ENCODE measurements at regions not wholly inside any gene's neighbourhood (a gene's known extent, or its start where the extent isn't known, plus 50 kb on each side); places are given as distances from the start of the nearest gene placed in this dataset.

DNA sequence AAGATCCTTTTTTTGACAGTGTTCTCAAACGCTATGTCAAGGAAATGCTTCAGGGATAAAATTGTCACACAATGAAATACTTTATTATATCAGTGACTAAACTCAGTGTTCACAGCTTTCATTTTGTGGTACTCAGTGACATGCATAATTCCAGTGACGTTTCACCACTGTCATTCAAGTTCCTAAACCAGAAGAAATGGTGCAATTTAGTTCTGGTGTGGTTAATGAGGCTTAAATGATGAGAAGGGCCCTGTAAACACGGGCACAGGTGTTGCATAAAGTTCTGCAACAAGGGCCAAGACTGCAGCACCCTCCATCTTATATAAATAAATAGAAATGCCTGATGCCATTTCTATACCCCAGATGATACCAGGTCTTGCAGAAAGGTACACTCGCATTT is 1247.1 kb downstream of the GATA3 start:
- Mint-ChIP-seq H3K27me3 (peaks cover 5% of the 10 kb centered on the region), H3K36me3 (ENCODE audit: low read depth) (no peaks in the 10 kb centered on the region), H3K9me3 (no peaks in the 10 kb centered on the region), H3K4me1 (ENCODE audit: low read depth) (no peaks in the 10 kb centered on the region), H3K4me3 (no peak overlapping the region), H3K27ac (no peak overlapping the region)
- ChIA-PET CTCF (no interaction called here), POLR2A (no interaction called here)
- TF ChIP-seq, protein P1, sequence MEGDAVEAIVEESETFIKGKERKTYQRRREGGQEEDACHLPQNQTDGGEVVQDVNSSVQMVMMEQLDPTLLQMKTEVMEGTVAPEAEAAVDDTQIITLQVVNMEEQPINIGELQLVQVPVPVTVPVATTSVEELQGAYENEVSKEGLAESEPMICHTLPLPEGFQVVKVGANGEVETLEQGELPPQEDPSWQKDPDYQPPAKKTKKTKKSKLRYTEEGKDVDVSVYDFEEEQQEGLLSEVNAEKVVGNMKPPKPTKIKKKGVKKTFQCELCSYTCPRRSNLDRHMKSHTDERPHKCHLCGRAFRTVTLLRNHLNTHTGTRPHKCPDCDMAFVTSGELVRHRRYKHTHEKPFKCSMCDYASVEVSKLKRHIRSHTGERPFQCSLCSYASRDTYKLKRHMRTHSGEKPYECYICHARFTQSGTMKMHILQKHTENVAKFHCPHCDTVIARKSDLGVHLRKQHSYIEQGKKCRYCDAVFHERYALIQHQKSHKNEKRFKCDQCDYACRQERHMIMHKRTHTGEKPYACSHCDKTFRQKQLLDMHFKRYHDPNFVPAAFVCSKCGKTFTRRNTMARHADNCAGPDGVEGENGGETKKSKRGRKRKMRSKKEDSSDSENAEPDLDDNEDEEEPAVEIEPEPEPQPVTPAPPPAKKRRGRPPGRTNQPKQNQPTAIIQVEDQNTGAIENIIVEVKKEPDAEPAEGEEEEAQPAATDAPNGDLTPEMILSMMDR (IDR thresholded peaks at IDR 0.05): no peak
- DNase-seq (no peak), ATAC-seq (no peak)
- intact Hi-C loops (cut with micrococcal nuclease): loop anchor here (5.0 kb wide), 3 partner anchors 1259 to 1774 kb away; no protein-coding TSS in a partner anchor

DNA sequence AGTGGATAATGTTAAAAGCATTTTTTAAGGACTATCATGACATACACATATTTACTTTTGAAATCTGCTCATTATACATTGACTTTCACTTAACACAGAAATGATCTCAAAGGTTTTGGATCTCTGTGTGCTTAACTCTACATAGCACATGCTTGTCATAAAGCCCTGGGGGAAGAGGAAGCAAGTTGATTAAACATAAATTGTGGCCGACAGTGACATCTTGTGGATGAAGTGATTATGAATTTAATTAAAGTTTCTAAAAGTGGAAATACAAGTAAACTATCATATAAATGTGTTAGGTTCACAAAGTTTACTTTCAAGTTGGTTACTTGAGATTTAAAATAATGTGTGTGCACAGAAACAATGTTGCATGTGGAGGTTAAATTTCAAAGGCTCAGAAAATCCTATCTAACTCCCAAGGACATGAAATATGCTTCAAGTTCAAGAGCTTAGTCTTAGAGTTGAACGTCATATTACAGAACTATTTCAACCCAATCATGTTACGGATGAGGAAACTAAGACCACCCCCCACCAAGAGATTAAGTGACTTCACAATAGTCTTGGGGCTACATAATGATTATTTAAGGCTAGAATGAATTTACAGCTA is 1247.8 kb downstream of the GATA3 start:
- CTCF ChIA-PET: interaction anchor here (0.6 to 2.7 kb wide), 16 partner anchors 8 to 1777 kb away, joined by 3 to 9 read pairs (median 3); no protein-coding TSS in a partner anchor
- Mint-ChIP-seq H3K4me3 (no peak overlapping the region), H3K36me3 (ENCODE audit: low read depth) (no peaks in the 10 kb centered on the region), H3K27ac (no peak overlapping the region), H3K9me3 (no peaks in the 10 kb centered on the region), H3K27me3 (peaks cover 10% of the 10 kb centered on the region), H3K4me1 (ENCODE audit: low read depth) (no peaks in the 10 kb centered on the region)
- POLR2A ChIA-PET: no interaction called here
- intact Hi-C loops (cut with micrococcal nuclease): loop anchor here (5.0 kb wide), 3 partner anchors 1260 to 1775 kb away; no protein-coding TSS in a partner anchor
- DNase-seq (peak; percentile 19), ATAC-seq (peak; percentile 37)
- TF ChIP-seq, protein P1 (IDR thresholded peaks at IDR 0.05): peak; percentile 50

DNA sequence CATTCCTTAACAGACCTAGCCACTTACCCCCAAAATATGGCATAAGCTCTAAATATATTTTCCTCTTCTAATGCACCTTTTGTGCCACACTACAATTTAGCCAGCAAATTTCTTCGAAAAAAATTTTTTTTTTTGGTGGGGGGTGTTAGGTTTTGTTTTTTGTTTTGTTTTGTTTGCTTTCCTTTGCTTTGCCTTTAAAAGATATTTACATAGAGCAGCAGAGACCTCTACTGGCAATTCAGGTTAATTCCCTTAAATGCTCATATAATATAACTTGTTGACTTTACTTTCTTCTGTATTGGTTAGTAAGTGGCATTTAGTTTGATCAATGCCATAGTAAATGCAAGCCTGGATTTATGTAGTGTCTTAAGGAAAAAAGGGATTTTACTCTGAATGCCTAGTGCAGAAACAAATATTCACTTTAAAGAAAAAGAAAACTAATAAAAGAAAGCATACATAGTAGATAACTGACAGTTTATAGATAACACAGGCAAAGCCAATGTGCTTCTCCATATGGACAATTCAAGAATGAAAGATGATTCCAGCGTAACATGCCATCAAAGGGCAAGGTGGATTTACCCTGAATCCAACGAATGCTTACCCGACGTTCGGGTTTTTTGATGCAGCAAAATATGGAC is 1250.6 kb downstream of the GATA3 start:
- H3K36me3 Mint-ChIP-seq (ENCODE audit: low read depth): no peaks in the 10 kb centered on the region
- TF ChIP-seq, protein P1 (IDR thresholded peaks at IDR 0.05): peak; percentile 65
- H3K27me3 Mint-ChIP-seq: peaks cover 17% of the 10 kb centered on the region
- ChIA-PET CTCF (interaction anchor here (0.7 to 1.6 kb wide), 3 partner anchors 18 to 167 kb away, joined by 3 read pairs; no protein-coding TSS in a partner anchor), POLR2A (no interaction called here)
- DNase-seq: no peak
- H3K27ac Mint-ChIP-seq: no peak overlapping the region
- intact Hi-C loops (cut with micrococcal nuclease): no loop called here
- no peaks in the 10 kb centered on the region for H3K9me3 Mint-ChIP-seq
- H3K4me1 Mint-ChIP-seq (ENCODE audit: low read depth): no peaks in the 10 kb centered on the region
- no peak overlapping the region for H3K4me3 Mint-ChIP-seq
- peak; percentile 37 for ATAC-seq

DNA sequence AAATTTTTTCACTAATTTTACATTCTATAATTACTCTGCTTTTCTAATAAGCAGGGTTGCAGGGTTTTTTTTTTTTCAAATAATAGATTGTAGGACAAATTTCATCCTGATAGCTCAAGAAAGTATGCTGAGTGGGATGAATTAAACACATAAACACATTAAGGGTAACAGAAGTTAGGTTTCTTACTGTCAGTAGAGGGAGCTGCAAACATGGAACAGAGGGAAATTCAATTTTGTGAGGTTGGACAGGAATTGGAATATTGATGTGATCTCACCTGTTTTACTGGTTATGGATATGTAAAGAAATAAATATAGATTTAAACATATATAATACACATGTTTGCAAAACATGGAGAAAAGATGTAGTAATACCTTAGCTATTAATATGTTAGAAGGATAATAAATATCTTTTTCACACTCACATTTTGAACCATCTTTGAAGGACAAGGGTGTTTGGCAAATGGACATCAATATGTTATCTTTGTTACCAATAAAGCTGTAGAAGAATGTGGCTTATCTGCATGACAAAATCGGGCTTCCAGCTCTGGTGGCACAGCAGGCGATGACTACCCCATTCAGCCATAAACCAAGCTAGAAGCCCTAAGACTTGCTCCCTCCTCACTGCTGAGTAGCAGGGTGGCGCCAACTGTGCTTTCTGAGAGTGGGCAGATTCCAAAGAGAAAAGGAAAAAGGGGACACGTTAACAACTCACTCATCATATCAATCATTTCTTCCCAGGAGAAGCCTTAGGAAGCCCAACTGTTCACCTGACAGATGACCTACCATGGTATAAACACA is 1257.4 kb downstream of the GATA3 start:
- DNase-seq (no peak), ATAC-seq (no peak)
- TF ChIP-seq, protein P1 (IDR thresholded peaks at IDR 0.05): no peak
- Mint-ChIP-seq H3K9me3 (no peaks in the 10 kb centered on the region), H3K4me3 (no peak overlapping the region), H3K27ac (no peak overlapping the region), H3K4me1 (ENCODE audit: low read depth) (no peaks in the 10 kb centered on the region), H3K27me3 (peaks cover 18% of the 10 kb centered on the region), H3K36me3 (ENCODE audit: low read depth) (no peaks in the 10 kb centered on the region)
- CTCF ChIA-PET: interaction anchor here (0.8 to 1.2 kb wide), 4 partner anchors 9 to 31 kb away, joined by 3 to 4 read pairs (median 4); no protein-coding TSS in a partner anchor
- POLR2A ChIA-PET: no interaction called here
- intact Hi-C loops (cut with micrococcal nuclease): no loop called here

All from activated CD8-positive, alpha-beta T cell treated with anti-CD3 and anti-CD28 coated beads for 36 hours (primary cell).